Hepatocyte (in vitro differentiated cells): ENCODE measurements at regions not wholly inside any gene's neighbourhood (a gene's known extent, or its start where the extent isn't known, plus 50 kb on each side); places are given as distances from the start of the nearest gene placed in this dataset.

Source experiments
- CTCF ChIP-seq: fragments of 200-600 bp; sonication (generic); IDR thresholded peaks from 2 replicates; pipeline ENCODE4 v1.5.1; 2016; ENCODE audit warnings: antibody characterized with exemption, mild to moderate bottlenecking; ENCODE audit not compliant: poor library complexity
- EZH2phosphoT487 ChIP-seq: fragments of 200-600 bp; sonication (generic); IDR thresholded peaks from one replicate; pipeline ENCODE4 v1.6.1; 2018; ENCODE audit warnings: antibody characterized with exemption, mild to moderate bottlenecking, low read depth, moderate library complexity; ENCODE audit not compliant: unreplicated experiment, severe bottlenecking

- TF ChIP-seq CTCF (no peak), EZH2phosphoT487 (no peak)
Observed at GRCh38 chr5:82537687-82538306, 259.6 kb upstream of the RPS23 start.
